GM19351 (cell line): ENCODE measurements at regions not wholly inside any gene's neighbourhood (a gene's known extent, or its start where the extent isn't known, plus 50 kb on each side); places are given as distances from the start of the nearest gene placed in this dataset.
"Not testable (repeated sequence)": the region's sequence is repeated elsewhere in the genome, so short reads cannot be mapped to it uniquely, and the experiment has no call there.

Experiments used
- ATAC-seq: cut with Tn5 transposase; IDR thresholded peaks from one replicate; pipeline ENCODE4 v1.9.1; 2021; ENCODE audit warnings: mild to moderate bottlenecking, moderate library complexity; ENCODE audit not compliant: unreplicated experiment

- ATAC-seq, result no peak
Observed at GRCh38 chr9:28423255-28423654, 850.0 kb upstream of the C9orf72 start.

- no peak for ATAC-seq
Observed at GRCh38 chr9:28435456-28435855, 862.2 kb upstream of the C9orf72 start.

- ATAC-seq, result no peak
Observed at GRCh38 chr9:28439688-28440087, 866.4 kb upstream of the C9orf72 start.

- no peak for ATAC-seq
Observed at GRCh38 chr9:28443461-28443860, 870.2 kb upstream of the C9orf72 start.

GRCh38 chr9:28444637-28445036, 871.4 kb upstream of the C9orf72 start:
- no peak for ATAC-seq

- no peak for ATAC-seq
Observed at GRCh38 chr9:28445211-28445610, 871.9 kb upstream of the C9orf72 start.

GRCh38 chr9:28453918-28454317, 880.6 kb upstream of the C9orf72 start:
- no peak for ATAC-seq

- ATAC-seq, result no peak
Observed at GRCh38 chr9:28456861-28457260, 883.6 kb upstream of the C9orf72 start.

- ATAC-seq, result no peak
Observed at GRCh38 chr9:28464481-28465216, 891.4 kb upstream of the C9orf72 start.

- no peak for ATAC-seq
Observed at GRCh38 chr9:28471261-28471660, 898.0 kb upstream of the C9orf72 start.

GRCh38 chr9:28487561-28487960, 914.3 kb upstream of the C9orf72 start:
- ATAC-seq, result no peak

- no peak for ATAC-seq
Observed at GRCh38 chr9:28491121-28491520, 917.8 kb upstream of the C9orf72 start.

GRCh38 chr9:28498168-28498567, 924.9 kb upstream of the C9orf72 start:
- not testable (repeated sequence) for ATAC-seq

GRCh38 chr9:28502189-28502588, 928.9 kb upstream of the C9orf72 start:
- ATAC-seq, result no peak

GRCh38 chr9:28502741-28503140, 929.5 kb upstream of the C9orf72 start:
- no peak for ATAC-seq

- no peak for ATAC-seq
Observed at GRCh38 chr9:28503573-28503972, 930.3 kb upstream of the C9orf72 start.

- no peak for ATAC-seq
Observed at GRCh38 chr9:28518439-28518838, 945.2 kb upstream of the C9orf72 start.

- not testable (repeated sequence) for ATAC-seq
Observed at GRCh38 chr9:28524309-28524708, 951.0 kb upstream of the C9orf72 start.

- no peak for ATAC-seq
Observed at GRCh38 chr9:28528049-28528448, 954.8 kb upstream of the C9orf72 start.

- no peak for ATAC-seq
Observed at GRCh38 chr9:28538132-28538531, 964.9 kb upstream of the C9orf72 start.

GRCh38 chr9:28539434-28540070, 966.3 kb upstream of the C9orf72 start:
- no peak for ATAC-seq

- ATAC-seq, result no peak
Observed at GRCh38 chr9:28542928-28543327, 969.6 kb upstream of the C9orf72 start.

GRCh38 chr9:28547527-28547926, 974.2 kb upstream of the C9orf72 start:
- no peak for ATAC-seq
